H9 (cell line): ENCODE measurements at regions not wholly inside any gene's neighbourhood (a gene's known extent, or its start where the extent isn't known, plus 50 kb on each side); places are given as distances from the start of the nearest gene placed in this dataset.

Experiments
- DNase-seq: peaks from one replicate; pipeline ENCODE4 v3.0.0-alpha.2; 2017
- H2AFZ ChIP-seq: one replicate; pipeline ENCODE4 v1.6.1; 2013; ENCODE audit warnings: mild to moderate bottlenecking, low read length, control low read depth, moderate library complexity
- H2AK5ac ChIP-seq: 2 replicates; pipeline ENCODE4 v1.6.1; 2013; ENCODE audit warnings: low read length, control low read depth, mixed read lengths; ENCODE audit not compliant: insufficient read length
- H2BK120ac ChIP-seq: one replicate; pipeline ENCODE4 v1.6.1; 2013; ENCODE audit warnings: low read depth, mild to moderate bottlenecking, low read length, control low read depth, inconsistent platforms; ENCODE audit not compliant: poor library complexity, severe bottlenecking
- H2BK12ac ChIP-seq: 2 replicates; pipeline ENCODE4 v1.6.1; 2013; ENCODE audit warnings: low read length, control low read depth, mixed read lengths, low read depth; ENCODE audit not compliant: insufficient read length
- H2BK15ac ChIP-seq: 2 replicates; pipeline ENCODE4 v1.6.1; 2013; ENCODE audit warnings: low read depth, low read length, control low read depth
- H2BK20ac ChIP-seq: one replicate; pipeline ENCODE4 v1.6.1; 2013; ENCODE audit warnings: low read depth, mild to moderate bottlenecking, low read length, control low read depth, inconsistent platforms; ENCODE audit not compliant: poor library complexity, severe bottlenecking
- H2BK5ac ChIP-seq: 2 replicates; pipeline ENCODE4 v1.6.1; 2013; ENCODE audit warnings: low read length, control low read depth, mixed read lengths; ENCODE audit not compliant: insufficient read length
- H3K14ac ChIP-seq: 2 replicates; pipeline ENCODE4 v1.6.1; 2013; ENCODE audit warnings: low read length, control low read depth; ENCODE audit not compliant: insufficient read depth
- H3K18ac ChIP-seq: 2 replicates; pipeline ENCODE4 v1.6.1; 2013; ENCODE audit warnings: low read depth, mild to moderate bottlenecking, mixed read lengths, low read length, control low read depth; ENCODE audit not compliant: insufficient read length
- H3K23ac ChIP-seq: 2 replicates; pipeline ENCODE4 v1.6.1; 2013; ENCODE audit warnings: low read length, control low read depth, mixed read lengths, low read depth; ENCODE audit not compliant: insufficient read length
- H3K23me2 ChIP-seq: 2 replicates; pipeline ENCODE4 v1.6.1; 2013; ENCODE audit warnings: low read depth, mild to moderate bottlenecking, mixed read lengths, low read length, control low read depth; ENCODE audit not compliant: insufficient read length, poor library complexity, severe bottlenecking
- H3K27ac ChIP-seq: 2 replicates; pipeline ENCODE4 v1.5.1; 2013; ENCODE audit warnings: low read length, control low read depth, mixed read lengths, low read depth; ENCODE audit not compliant: insufficient read length
- H3K27me3 ChIP-seq: 2 replicates; pipeline ENCODE4 v1.6.1; 2013; ENCODE audit warnings: low read length, control low read depth, inconsistent platforms; ENCODE audit not compliant: insufficient read depth
- H3K4ac ChIP-seq: 2 replicates; pipeline ENCODE4 v1.6.1; 2013; ENCODE audit warnings: low read depth, mild to moderate bottlenecking, control low read depth, inconsistent platforms, low read length, moderate library complexity
- H3K4me1 ChIP-seq: 2 replicates; pipeline ENCODE4 v1.6.1; 2013; ENCODE audit warnings: low read length, control low read depth, inconsistent platforms; ENCODE audit not compliant: insufficient read depth
- H3K4me2 ChIP-seq: 2 replicates; pipeline ENCODE4 v1.6.1; 2013; ENCODE audit warnings: low read length, control low read depth, mixed read lengths; ENCODE audit not compliant: insufficient read length, insufficient read depth
- H3K56ac ChIP-seq: 2 replicates; pipeline ENCODE4 v1.6.1; 2013; ENCODE audit warnings: low read depth, mild to moderate bottlenecking, mixed read lengths, low read length, control low read depth; ENCODE audit not compliant: insufficient read length
- H3K79me1 ChIP-seq: 2 replicates; pipeline ENCODE4 v1.6.1; 2013; ENCODE audit warnings: low read depth, mild to moderate bottlenecking, moderate library complexity, low read length, control low read depth, inconsistent platforms; ENCODE audit not compliant: insufficient read depth, poor library complexity, severe bottlenecking
- H3K79me2 ChIP-seq: 2 replicates; pipeline ENCODE4 v1.6.1; 2013; ENCODE audit warnings: low read length, control low read depth, inconsistent platforms; ENCODE audit not compliant: insufficient read depth
- H3K9ac ChIP-seq: 2 replicates; pipeline ENCODE4 v1.6.1; 2013; ENCODE audit warnings: low read length, control low read depth, mixed read lengths; ENCODE audit not compliant: insufficient read length; ENCODE audit errors: extremely low read depth
- H3K9me3 ChIP-seq: one replicate; pipeline ENCODE4 v1.6.1; 2013; ENCODE audit warnings: low read depth, low read length, inconsistent platforms; ENCODE audit not compliant: control insufficient read depth
- H3T11ph ChIP-seq: one replicate; pipeline ENCODE4 v1.6.1; 2013; ENCODE audit warnings: mild to moderate bottlenecking, low read length, control low read depth, inconsistent platforms
- H4K20me1 ChIP-seq: one replicate; pipeline ENCODE4 v1.6.1; 2013; ENCODE audit not compliant: control insufficient read depth, insufficient read length, insufficient read depth
- H4K5ac ChIP-seq: 2 replicates; pipeline ENCODE4 v1.6.1; 2013; ENCODE audit warnings: low read depth, mild to moderate bottlenecking, mixed read lengths, low read length, control low read depth; ENCODE audit not compliant: insufficient read length
- H4K8ac ChIP-seq: replicated peaks from 2 replicates; pipeline ENCODE4 v1.6.1; 2013; ENCODE audit warnings: low read length, control low read depth, mixed read lengths, low read depth; ENCODE audit not compliant: insufficient read length
- H4K91ac ChIP-seq: 2 replicates; pipeline ENCODE4 v1.6.1; 2013; ENCODE audit warnings: low read depth, mild to moderate bottlenecking, moderate library complexity, mixed read lengths, low read length, control low read depth; ENCODE audit not compliant: insufficient read length
- H3K27ac Mint-ChIP-seq, 3 experiments: 2 replicates in 2 of 3; 3 replicates in 1 of 3; pipeline ENCODE4 v1.8.0; 2020 to 2021; ENCODE audit warnings: mixed read lengths in 3 of 3, mild to moderate bottlenecking in 1 of 3, moderate library complexity in 1 of 3
- H3K27me3 Mint-ChIP-seq: 2 replicates; pipeline ENCODE4 v1.8.0; 2021; ENCODE audit warnings: low read depth, mild to moderate bottlenecking, moderate library complexity, mixed read lengths
- H3K36me3 Mint-ChIP-seq, 3 experiments: 2 replicates in 2 of 3; 3 replicates in 1 of 3; pipeline ENCODE4 v1.8.0; 2020 to 2021; ENCODE audit warnings: low read depth in 3 of 3, mixed read lengths in 3 of 3; ENCODE audit not compliant: insufficient read depth in 1 of 3
- H3K4me1 Mint-ChIP-seq, 2 experiments: 2 replicates each; pipeline ENCODE4 v1.8.0; 2020; ENCODE audit warnings: mixed read lengths in 2 of 2
- H3K4me3 Mint-ChIP-seq, 2 experiments: 2 replicates in 1 of 2; 3 replicates in 1 of 2; pipeline ENCODE4 v1.8.0; 2020 to 2021; ENCODE audit warnings: mild to moderate bottlenecking in 2 of 2, mixed read lengths in 2 of 2, moderate library complexity in 1 of 2
- H3K9me3 Mint-ChIP-seq, 2 experiments: 2 replicates in 1 of 2; 3 replicates in 1 of 2; pipeline ENCODE4 v1.8.0; 2020; ENCODE audit warnings: mild to moderate bottlenecking in 2 of 2, mixed read lengths in 2 of 2, moderate library complexity in 1 of 2
- WGBS: extraction: QIAGEN DNeasy Blood & Tissue Kit; methylation state at CpG from one replicate; pipeline ENCODE4 v1.1.7; 2013; ENCODE audit warnings: missing lambda C conversion rate, low lambda C conversion rate, mixed read lengths; ENCODE audit not compliant: insufficient read length; ENCODE audit errors: extremely low coverage; 5-methylcytosine and 5-hydroxymethylcytosine counted together
- TF ChIP-seq, protein P1 (sequence below): fragments of 200-600 bp; sonication (generic); conservative IDR thresholded peaks from 3 replicates; pipeline ENCODE4 v1.8.0; 2021; ENCODE audit warnings: antibody characterized with exemption, mild to moderate bottlenecking

DNA sequence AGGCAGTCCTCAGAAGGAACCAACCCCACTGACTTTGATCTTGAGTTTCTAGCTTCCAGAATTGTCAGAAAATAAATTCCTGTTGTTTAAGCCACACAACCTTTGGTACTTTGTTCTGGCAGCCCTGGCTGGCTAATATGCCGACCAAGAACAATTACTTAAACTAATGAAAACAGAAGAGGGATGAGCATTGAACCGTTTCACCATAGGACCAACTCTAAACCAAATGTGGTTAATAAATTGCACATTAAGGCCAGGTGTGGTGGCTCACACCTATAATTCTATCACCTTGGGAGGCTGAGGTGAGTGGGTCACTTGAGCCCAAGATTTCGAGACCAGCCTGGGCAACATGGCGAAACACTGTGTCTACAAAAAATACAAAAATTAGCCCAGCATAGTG, 160.9 kb upstream of the RAI14 start:
- H3K4me2 ChIP-seq = no peak overlapping the region
- no peak overlapping the region for H3K27ac ChIP-seq
- Mint-ChIP-seq H3K27ac (no peak overlapping the region; a peak in 1 of 7 replicates), H3K4me3 (no peak overlapping the region), H3K4me1 (peaks cover 30 to 31% of the 10 kb centered on the region in 2 experiments), H3K9me3 (peaks cover 2 to 5% of the 10 kb centered on the region in 2 experiments; a peak in 2 of 5 replicates), H3K36me3 (no peaks in the 10 kb centered on the region; a peak in 2 of 7 replicates), H3K27me3 (peaks cover 2% of the 10 kb centered on the region; the same call in 1 of the 2 replicates)
- no peak overlapping the region for H2BK20ac ChIP-seq
- no peak overlapping the region for H2AK5ac ChIP-seq
- peaks cover 5% of the 10 kb centered on the region; the same call in 1 of the 2 replicates for H3K4me1 ChIP-seq
- no peak overlapping the region for H2BK5ac ChIP-seq
- no peaks in the 10 kb centered on the region for H3K27me3 ChIP-seq
- no peaks in the 10 kb centered on the region for H3K79me1 ChIP-seq
- no peak overlapping the region for H3K9ac ChIP-seq
- no peak overlapping the region for H2BK12ac ChIP-seq
- no peak overlapping the region for H3K56ac ChIP-seq
- no peak overlapping the region for H3K4ac ChIP-seq
- H3K23me2 ChIP-seq = no peaks in the 10 kb centered on the region
- H4K20me1 ChIP-seq = no peaks in the 10 kb centered on the region
- no peak overlapping the region for H2AFZ ChIP-seq
- no peak overlapping the region for H3K18ac ChIP-seq
- no peak overlapping the region for H4K5ac ChIP-seq
- no peak overlapping the region for H3K23ac ChIP-seq
- H2BK15ac ChIP-seq = no peak overlapping the region
- no peaks in the 10 kb centered on the region for H3K79me2 ChIP-seq
- H4K8ac ChIP-seq = no peak overlapping the region
- H3T11ph ChIP-seq = no peak overlapping the region
- no peak for DNase-seq
- no peak overlapping the region for H3K14ac ChIP-seq
- no peaks in the 10 kb centered on the region for H3K9me3 ChIP-seq
- no CpG with 5 or more reads among the region's 4 CpGs for WGBS
- TF ChIP-seq, protein P1, sequence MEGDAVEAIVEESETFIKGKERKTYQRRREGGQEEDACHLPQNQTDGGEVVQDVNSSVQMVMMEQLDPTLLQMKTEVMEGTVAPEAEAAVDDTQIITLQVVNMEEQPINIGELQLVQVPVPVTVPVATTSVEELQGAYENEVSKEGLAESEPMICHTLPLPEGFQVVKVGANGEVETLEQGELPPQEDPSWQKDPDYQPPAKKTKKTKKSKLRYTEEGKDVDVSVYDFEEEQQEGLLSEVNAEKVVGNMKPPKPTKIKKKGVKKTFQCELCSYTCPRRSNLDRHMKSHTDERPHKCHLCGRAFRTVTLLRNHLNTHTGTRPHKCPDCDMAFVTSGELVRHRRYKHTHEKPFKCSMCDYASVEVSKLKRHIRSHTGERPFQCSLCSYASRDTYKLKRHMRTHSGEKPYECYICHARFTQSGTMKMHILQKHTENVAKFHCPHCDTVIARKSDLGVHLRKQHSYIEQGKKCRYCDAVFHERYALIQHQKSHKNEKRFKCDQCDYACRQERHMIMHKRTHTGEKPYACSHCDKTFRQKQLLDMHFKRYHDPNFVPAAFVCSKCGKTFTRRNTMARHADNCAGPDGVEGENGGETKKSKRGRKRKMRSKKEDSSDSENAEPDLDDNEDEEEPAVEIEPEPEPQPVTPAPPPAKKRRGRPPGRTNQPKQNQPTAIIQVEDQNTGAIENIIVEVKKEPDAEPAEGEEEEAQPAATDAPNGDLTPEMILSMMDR = no peak
- no peak overlapping the region for H4K91ac ChIP-seq
- no peak overlapping the region for H2BK120ac ChIP-seq
